GM19324 (cell line): ENCODE measurements at regions not wholly inside any gene's neighbourhood (a gene's known extent, or its start where the extent isn't known, plus 50 kb on each side); places are given as distances from the start of the nearest gene placed in this dataset.

Experiments
- ATAC-seq: cut with Tn5 transposase; IDR thresholded peaks from one replicate; pipeline ENCODE4 v1.9.1; 2021; ENCODE audit warnings: mild to moderate bottlenecking, moderate library complexity; ENCODE audit not compliant: unreplicated experiment, low FRiP score

DNA sequence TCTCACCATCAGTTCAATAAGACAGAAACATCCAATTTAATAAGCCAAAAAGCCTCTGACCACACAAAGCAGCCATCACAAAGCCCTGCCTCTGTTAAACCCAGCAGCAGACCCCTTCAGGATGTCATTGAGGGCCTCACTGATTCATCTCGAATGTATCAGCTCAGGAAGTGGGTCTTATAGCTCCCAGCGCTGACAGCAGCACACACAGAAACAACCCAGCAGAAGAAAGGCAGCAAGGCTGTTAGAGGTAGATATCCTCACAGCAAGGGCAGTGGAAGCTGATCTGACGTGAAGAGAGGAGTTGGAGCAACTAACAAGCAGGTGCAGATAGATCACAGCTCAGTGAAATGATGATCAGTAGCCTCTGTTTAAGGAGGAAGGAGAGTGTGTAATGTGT is 86.2 kb upstream of the NCAM1 start:
- ATAC-seq = no peak

- no peak for ATAC-seq
Measured at GRCh38 chr11:112877581-112877980, 83.6 kb upstream of the NCAM1 start.

- no peak for ATAC-seq
Measured at GRCh38 chr11:112878033-112878601, 83.1 kb upstream of the NCAM1 start.

GRCh38 chr11:112880495-112880894 is 80.7 kb upstream of the NCAM1 start:
- no peak for ATAC-seq

DNA sequence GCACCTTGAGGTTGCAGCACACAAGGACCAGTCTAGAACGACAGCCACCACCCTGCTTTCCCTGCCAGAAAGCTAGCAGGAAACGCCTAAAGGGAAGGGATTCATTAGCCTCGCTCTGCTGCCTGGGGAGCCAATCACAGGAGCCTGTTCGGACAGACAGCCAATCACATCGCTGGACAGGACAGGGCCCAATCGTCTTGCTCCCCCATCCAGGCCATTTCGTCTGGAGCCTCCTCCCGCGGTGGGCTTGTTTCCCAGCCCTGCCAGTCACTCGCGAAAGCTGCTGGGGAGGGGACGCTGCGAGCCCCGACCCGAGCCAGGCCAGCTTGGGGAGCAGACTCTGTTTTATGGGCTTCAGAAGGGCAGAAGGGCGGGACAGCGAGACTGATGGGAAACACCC is 79.8 kb upstream of the NCAM1 start:
- ATAC-seq = no peak

- no peak for ATAC-seq
Measured at GRCh38 chr11:112882494-112883381, 78.5 kb upstream of the NCAM1 start.

- ATAC-seq = no peak
Measured at GRCh38 chr11:112884012-112884767, 77.0 kb upstream of the NCAM1 start.

DNA sequence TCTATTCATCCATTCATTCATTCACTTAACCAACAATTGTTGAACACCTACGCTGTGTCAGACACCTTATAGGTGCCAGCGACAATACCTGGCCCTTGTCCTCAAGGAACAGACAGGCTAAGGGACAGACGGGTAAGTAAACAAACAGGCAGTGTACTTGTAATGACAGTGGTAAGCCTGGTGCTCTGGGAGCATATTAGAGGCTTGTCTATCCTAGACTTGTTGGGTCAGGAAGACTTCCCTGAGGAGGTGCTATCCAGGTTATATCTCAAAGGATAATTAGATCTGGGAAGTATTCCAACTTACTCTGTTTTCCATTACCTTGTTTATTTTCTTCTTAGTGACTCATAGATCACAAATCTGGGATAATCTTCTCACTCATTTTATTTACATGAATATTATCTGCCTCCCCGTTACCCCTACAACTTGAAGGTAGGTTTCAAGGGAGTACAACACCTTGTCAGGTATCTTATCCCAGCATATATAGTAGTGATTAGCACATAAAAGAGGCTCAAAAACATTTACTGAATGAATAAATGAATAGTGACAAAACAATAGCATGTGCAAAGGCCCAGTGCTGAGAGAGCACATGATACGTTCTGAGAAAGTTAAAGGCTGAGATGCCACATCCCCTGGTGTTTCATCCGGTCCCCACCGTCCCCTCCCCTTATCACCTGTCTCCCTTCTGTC is 75.3 kb upstream of the NCAM1 start:
- ATAC-seq = no peak

DNA sequence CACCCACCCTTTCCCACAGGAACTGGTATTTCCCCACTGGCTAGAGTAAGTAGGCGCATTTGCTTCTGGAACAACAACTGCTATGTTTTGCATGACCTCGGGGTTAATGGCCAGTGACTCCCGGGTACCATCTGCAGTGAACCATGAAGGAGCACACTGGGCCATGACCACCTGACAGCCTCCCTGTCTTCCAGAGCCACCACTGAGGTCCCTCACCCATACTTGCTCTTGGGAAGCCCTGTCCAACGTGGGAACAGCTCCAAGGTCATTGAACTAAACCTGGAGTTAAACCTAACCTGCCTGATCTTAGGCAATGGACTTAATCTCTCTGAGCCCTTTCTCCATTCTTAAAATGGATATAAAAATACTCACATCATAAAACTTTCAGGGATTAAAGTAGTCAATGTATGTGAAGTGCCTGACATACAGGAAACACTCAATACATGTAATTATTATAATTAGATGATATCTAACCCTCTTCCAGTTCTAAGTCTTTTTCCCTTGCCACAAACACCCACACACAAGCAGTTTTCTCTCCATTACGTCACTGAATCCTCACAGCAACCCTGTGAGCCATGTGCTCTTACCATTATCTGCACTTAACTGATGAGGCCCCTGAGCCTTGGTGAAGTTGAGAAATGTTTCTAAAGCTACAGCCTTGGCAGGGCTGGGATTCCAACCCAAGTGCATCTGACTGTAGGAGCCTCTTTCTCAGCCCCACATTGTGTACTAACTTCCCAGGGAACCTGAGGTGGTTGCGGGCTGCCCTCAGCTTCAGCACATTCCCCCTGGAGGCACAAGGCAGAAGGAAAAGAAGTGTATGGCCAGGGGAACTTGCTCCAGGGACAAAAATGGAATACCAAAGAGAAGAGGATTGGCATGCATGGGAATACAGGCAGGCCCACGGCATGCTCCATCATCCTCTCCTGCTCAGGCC is 74.5 kb upstream of the NCAM1 start:
- ATAC-seq = no peak

DNA sequence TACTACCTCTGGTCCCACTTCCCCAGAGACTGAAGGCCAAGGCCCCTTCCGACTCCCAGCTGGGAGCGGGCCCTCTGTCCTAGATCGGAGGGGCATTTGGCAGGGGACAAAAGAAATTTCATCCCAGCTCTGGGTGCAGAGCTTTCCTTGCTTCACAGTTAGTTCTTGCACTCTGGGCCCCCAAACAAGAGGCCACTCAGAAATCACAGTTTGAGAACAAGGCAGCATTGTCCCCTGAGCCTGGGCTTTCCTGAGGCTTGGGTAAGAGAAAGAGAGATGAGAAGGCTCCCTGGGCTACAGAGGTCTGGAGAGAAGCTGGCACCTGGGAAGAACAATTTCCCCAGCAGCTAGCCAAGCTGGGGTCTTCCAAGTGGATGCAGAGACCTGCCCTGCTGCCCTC is 71.8 kb upstream of the NCAM1 start:
- no peak for ATAC-seq

- no peak for ATAC-seq
Measured at GRCh38 chr11:112899235-112900006, 61.8 kb upstream of the NCAM1 start.

GRCh38 chr11:112901924-112902323 is 59.3 kb upstream of the NCAM1 start:
- ATAC-seq = no peak

DNA sequence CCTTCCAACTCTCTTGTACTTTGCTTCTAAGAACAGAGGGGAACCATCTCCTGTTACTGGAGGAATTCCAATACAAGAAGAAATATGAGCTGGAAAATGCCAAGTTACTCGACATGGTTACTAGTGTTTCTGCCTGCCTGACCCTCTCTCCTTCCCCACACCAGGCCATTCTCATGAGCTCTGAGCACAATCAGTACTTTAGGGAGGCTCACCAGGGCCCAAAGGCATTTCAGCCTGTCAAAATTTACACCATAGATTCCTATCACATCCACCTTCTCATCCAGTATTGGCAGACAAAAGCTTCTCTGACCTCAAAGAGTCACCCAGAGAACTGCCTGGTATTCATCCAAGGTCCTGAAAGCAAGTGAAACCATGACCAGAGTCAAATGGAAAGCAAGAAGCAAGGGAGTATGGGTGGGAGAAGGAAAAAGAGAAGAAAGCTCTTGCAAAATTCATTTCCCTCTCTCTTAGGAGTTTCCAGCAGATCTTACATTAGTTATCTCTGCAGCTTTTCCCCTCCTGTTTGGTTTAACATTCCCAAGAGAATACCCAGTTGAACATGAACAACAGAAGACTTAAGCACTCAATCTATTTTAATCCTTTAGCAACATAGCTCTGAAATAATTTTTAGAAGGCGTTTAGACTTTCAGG is 58.7 kb upstream of the NCAM1 start:
- no peak for ATAC-seq

DNA sequence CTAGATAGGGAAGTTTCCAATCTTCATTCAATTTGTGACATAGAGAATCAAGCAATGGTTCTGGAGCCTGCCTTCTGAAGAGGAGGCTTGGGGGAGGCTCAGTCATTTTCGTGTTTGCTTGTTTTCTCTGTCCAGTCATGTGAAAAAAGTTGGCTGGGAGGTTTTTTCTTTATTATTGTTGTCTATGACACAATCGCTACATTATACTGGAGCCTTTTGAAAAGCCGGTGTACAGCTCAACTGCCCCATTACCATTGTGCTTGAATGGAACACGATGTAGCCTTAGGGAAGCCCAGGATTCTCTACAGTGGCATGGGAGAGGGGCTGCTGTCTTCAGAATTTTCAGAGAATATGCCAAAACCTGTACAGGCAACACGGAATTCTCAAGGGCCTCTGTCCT is 57.9 kb upstream of the NCAM1 start:
- ATAC-seq = no peak

DNA sequence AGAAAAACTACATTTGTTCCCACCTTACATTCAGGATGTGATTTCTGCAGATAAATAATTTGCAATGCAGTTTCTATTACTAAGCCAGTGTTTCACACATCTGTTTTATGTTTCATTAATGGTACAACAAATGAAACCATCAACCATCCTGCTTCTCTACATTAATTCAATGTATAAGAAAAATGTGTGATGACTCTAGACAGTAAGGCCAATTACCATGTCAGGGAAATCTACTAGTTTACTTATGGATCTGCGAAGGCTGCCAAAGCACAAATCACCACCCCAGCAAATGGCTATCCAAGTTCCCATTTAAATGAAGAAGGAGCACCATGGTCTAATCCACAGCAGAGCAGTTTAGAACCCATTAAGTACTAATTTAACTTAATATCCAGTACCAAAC is 50.1 kb upstream of the NCAM1 start:
- no peak for ATAC-seq
